Peyer's patch (tissue), 4 donors: ENCODE measurements at regions not wholly inside any gene's neighbourhood (a gene's known extent, or its start where the extent isn't known, plus 50 kb on each side); places are given as distances from the start of the nearest gene placed in this dataset.
"Not testable (repeated sequence)": the region's sequence is repeated elsewhere in the genome, so short reads cannot be mapped to it uniquely, and the experiment has no call there.

Experiments used
- DNase-seq, 3 donors: peaks; one replicate each; pipeline ENCODE4 v3.0.0-alpha.2; 2017 to 2019
- H3K27ac ChIP-seq, 4 donors: fragments of 200-600 bp; sonication (generic); one replicate each; pipeline ENCODE4 v1.5.1; 2016 to 2019
- H3K27me3 ChIP-seq, 2 donors: fragments of 200-600 bp; sonication (generic); one replicate each; pipeline ENCODE4 v1.5.1; 2019
- H3K36me3 ChIP-seq, 3 donors: fragments of 200-600 bp; sonication (generic); one replicate each; pipeline ENCODE4 v1.5.1; 2016 to 2019
- H3K4me1 ChIP-seq, 4 donors: fragments of 200-600 bp; sonication (generic); one replicate each; pipeline ENCODE4 v1.5.1; 2016 to 2019
- H3K4me3 ChIP-seq, 4 donors: fragments of 200-600 bp; sonication (generic); 1 replicate in 3 of 4; 2 replicates in 1 of 4; pipeline ENCODE4 v1.5.1; 2016 to 2019; ENCODE audit warnings: mild to moderate bottlenecking in 1 of 4
- H3K9me3 ChIP-seq, 4 donors: fragments of 200-600 bp; sonication (generic); one replicate each; pipeline ENCODE4 v1.5.1; 2016 to 2019; ENCODE audit warnings: mild to moderate bottlenecking in 1 of 4
- CTCF ChIP-seq, 6 experiments: fragments of 450-650 bp in 4 of 6; fragments of 200-600 bp in 2 of 6; sonication (generic) in 1 of 6; IDR thresholded peaks; one replicate each; pipeline ENCODE4 v1.5.1; 2017 to 2019; ENCODE audit warnings: antibody characterized with exemption in 6 of 6, mild to moderate bottlenecking in 3 of 6, moderate library complexity in 1 of 6
- POLR2A ChIP-seq, 2 donors: fragments of 450-650 bp; IDR thresholded peaks; one replicate each; pipeline ENCODE4 v1.5.1; 2017; ENCODE audit warnings: antibody characterized with exemption in 2 of 2, mild to moderate bottlenecking in 2 of 2, moderate library complexity in 2 of 2

GRCh38 chr2:10196948-10197696 is 74.6 kb downstream of the RRM2 start:
- DNase-seq = no peak
- TF ChIP-seq POLR2A (IDR thresholded peaks at IDR 0.05) (no peak), CTCF (IDR thresholded peaks at IDR 0.05) (no peak)
- Histone ChIP-seq H3K36me3 (no peaks in the 10 kb centered on the region), H3K4me3 (no peak overlapping the region), H3K27ac (no peak overlapping the region), H3K27me3 (no peaks in the 10 kb centered on the region), H3K9me3 (no peaks in the 10 kb centered on the region), H3K4me1 (no peaks in the 10 kb centered on the region)

GRCh38 chr2:10197697-10198076 is 75.1 kb downstream of the RRM2 start:
- H3K9me3 ChIP-seq = no peaks in the 10 kb centered on the region
- no peaks in the 10 kb centered on the region for H3K36me3 ChIP-seq
- H3K27me3 ChIP-seq = no peaks in the 10 kb centered on the region
- no peaks in the 10 kb centered on the region for H3K4me1 ChIP-seq
- TF ChIP-seq POLR2A (IDR thresholded peaks at IDR 0.05) (no peak), CTCF (IDR thresholded peaks at IDR 0.05) (no peak)
- no peak for DNase-seq
- H3K27ac ChIP-seq = no peak overlapping the region
- no peak overlapping the region for H3K4me3 ChIP-seq

GRCh38 chr2:10198482-10198881 is 75.9 kb downstream of the RRM2 start:
- H3K36me3 ChIP-seq, DNase-seq, H3K4me3 ChIP-seq, H3K9me3 ChIP-seq, H3K27ac ChIP-seq, H3K4me1 ChIP-seq, H3K27me3 ChIP-seq: not testable (repeated sequence)

- H3K27ac ChIP-seq = no peak overlapping the region
- no peaks in the 10 kb centered on the region for H3K27me3 ChIP-seq
- no peak for DNase-seq
- no peak overlapping the region for H3K4me3 ChIP-seq
- H3K9me3 ChIP-seq = no peaks in the 10 kb centered on the region
- H3K4me1 ChIP-seq = no peaks in the 10 kb centered on the region
- TF ChIP-seq POLR2A (IDR thresholded peaks at IDR 0.05) (no peak), CTCF (IDR thresholded peaks at IDR 0.05) (no peak)
- H3K36me3 ChIP-seq = no peaks in the 10 kb centered on the region
Observed at GRCh38 chr2:10201201-10201600, 78.7 kb downstream of the RRM2 start.

GRCh38 chr2:10202131-10202665 is 79.7 kb downstream of the RRM2 start:
- Histone ChIP-seq H3K27me3 (no peaks in the 10 kb centered on the region), H3K4me3 (no peak overlapping the region), H3K36me3 (no peaks in the 10 kb centered on the region), H3K9me3 (no peaks in the 10 kb centered on the region), H3K27ac (no peak overlapping the region), H3K4me1 (no peaks in the 10 kb centered on the region)
- TF ChIP-seq CTCF (IDR thresholded peaks at IDR 0.05) (no peak), POLR2A (IDR thresholded peaks at IDR 0.05) (no peak)
- DNase-seq = no peak

- Histone ChIP-seq H3K4me3 (no peak overlapping the region), H3K4me1 (no peaks in the 10 kb centered on the region), H3K27ac (no peak overlapping the region), H3K36me3 (no peaks in the 10 kb centered on the region), H3K27me3 (no peaks in the 10 kb centered on the region), H3K9me3 (no peaks in the 10 kb centered on the region)
- TF ChIP-seq POLR2A (IDR thresholded peaks at IDR 0.05) (no peak), CTCF (IDR thresholded peaks at IDR 0.05) (no peak)
- DNase-seq = no peak
Observed at GRCh38 chr2:10204326-10205161, 82.0 kb downstream of the RRM2 start.
